HG03457 (cell line): ENCODE measurements at regions not wholly inside any gene's neighbourhood (a gene's known extent, or its start where the extent isn't known, plus 50 kb on each side); places are given as distances from the start of the nearest gene placed in this dataset.
"Not testable (repeated sequence)": the region's sequence is repeated elsewhere in the genome, so short reads cannot be mapped to it uniquely, and the experiment has no call there.

Source experiments
- ATAC-seq: cut with Tn5 transposase; IDR thresholded peaks from one replicate; pipeline ENCODE4 v1.9.1; 2021; ENCODE audit warnings: moderate number of reproducible peaks; ENCODE audit not compliant: unreplicated experiment

DNA sequence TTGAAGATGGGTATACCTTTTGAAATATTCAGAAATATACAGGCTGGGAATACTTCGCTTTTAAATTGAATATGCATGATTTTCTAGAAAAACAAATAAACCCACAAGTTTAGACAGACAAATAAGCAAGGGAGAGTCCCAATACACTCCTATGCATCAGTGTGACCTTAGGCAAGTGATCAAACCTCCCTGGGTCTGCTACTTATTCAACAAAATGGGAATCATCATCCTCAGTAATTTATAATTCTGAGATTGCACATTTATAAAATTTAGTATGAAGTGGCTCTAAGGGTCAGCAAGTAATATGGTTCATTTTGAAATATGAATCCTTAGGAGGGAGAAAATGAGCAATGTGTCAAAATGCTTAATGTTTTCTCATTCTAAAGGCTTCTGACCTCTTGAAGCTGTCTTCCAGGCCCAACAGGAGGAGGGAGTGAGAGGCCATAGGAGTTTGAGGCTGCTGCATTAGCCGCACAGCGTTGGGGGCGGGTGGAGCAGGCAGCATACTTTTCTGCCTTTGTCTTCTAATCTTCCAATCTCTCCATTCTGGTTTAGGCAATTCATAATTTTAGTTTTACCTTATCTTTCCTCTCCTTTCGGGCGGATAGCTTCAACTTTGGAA lies 155.1 kb downstream of the TRIB2 start:
- no peak for ATAC-seq

DNA sequence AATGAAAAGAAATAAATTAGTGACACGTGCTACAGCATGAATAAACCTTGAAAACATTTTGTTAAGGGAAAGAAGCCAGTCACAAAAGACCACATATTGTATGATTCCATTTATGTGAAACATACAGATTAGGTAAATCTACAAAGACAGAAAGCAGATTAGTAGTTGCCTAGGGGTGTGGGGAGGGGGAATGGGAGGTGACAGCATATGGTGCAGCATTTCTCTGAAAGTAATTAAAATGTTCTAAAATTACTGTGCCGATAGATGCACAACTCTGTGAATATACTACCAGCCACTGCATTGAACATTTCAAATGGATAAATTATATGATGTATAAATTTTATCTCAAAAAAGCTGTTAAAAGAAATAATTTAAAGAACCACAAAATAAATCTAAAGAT lies 161.0 kb downstream of the TRIB2 start:
- ATAC-seq: no peak

GRCh38 chr2:12879649-12880048 lies 162.9 kb downstream of the TRIB2 start:
- no peak for ATAC-seq

- ATAC-seq: no peak
These were observed 165.2 kb downstream of the TRIB2 start for GRCh38 chr2:12881952-12882351.

DNA sequence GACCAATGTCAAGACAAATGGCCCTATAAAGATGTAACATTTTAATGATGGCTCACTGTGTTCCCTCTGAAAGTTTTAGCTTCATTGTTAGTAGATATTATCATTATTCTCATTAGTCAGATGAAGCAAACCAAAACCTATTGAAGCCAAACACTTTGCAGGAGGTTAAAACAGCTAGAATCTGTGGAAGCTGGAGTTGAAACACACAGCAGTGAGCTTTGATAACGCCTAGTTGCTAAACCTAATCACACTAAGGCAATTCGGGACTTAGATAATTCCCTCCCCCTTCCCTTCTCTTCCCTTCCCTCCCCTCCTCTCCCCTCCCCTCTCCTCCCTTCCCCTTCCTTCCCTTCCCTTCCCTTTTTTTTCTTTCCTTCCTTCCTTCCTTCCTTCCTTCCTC lies 165.7 kb downstream of the TRIB2 start:
- no peak for ATAC-seq

DNA sequence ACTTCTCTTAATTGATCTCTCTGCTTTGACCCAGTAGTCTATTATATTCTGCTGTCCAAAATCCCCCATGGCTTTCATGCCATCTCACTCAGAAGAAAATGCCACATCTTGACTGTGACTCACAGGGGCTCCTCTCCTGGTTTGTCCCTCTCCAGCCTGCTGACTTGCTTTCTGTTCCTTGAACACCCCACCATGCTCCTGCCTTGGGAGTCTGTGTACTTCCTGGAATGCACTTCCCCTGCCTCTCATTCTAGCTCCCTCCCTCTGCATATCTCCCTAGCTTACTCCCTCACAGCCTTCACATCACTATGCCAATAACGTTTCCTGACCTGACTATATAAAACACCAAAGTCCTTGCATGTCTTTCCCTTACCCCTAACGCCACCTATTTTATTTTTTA lies 167.2 kb downstream of the TRIB2 start:
- no peak for ATAC-seq

GRCh38 chr2:12884713-12885282 lies 168.1 kb downstream of the TRIB2 start:
- no peak for ATAC-seq

DNA sequence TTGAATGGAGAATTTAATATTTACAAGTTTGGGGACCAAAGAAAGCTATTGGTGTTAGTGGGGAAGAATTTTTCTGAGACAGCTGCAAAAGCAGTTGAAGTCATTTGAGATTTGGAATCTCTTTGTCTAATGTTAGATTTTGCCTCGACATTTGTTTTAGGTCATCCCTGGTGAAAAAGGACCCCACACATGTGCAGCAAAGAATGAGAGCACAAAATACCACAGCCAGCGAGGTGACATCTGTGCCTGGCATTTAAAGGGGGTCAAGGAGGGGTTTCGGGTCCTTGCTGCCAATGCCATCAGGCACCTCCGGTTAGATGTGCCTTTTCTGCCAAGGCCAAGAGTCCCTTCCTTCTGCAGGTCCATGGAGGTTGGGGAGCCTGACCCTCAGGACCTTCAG lies 173.3 kb downstream of the TRIB2 start:
- no peak for ATAC-seq

DNA sequence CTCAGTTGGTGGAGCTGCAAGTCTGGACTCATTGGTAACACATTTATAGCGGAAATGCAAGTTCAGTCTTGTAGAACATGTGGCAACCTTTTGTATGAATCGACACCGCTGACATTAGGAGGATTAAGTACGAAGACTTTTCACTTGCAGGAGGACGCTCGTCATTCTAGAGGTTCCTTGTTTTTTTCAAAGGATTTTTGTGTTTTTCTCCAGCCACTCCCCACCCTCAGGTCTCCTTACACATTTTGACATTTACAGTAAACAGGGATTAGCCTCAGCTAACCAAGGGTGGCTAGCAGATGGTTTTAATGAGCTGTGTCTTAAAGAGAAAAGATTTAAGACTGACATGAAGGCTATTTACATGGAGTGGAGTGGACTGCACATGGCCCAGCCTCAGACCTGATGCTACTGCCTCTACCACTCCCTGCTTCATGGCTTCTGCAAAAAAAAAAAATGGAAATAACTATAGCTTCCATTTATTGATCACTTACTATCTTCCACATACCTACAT lies 173.8 kb downstream of the TRIB2 start:
- no peak for ATAC-seq

- no peak for ATAC-seq
These were observed 178.3 kb downstream of the TRIB2 start for GRCh38 chr2:12895017-12895416.

DNA sequence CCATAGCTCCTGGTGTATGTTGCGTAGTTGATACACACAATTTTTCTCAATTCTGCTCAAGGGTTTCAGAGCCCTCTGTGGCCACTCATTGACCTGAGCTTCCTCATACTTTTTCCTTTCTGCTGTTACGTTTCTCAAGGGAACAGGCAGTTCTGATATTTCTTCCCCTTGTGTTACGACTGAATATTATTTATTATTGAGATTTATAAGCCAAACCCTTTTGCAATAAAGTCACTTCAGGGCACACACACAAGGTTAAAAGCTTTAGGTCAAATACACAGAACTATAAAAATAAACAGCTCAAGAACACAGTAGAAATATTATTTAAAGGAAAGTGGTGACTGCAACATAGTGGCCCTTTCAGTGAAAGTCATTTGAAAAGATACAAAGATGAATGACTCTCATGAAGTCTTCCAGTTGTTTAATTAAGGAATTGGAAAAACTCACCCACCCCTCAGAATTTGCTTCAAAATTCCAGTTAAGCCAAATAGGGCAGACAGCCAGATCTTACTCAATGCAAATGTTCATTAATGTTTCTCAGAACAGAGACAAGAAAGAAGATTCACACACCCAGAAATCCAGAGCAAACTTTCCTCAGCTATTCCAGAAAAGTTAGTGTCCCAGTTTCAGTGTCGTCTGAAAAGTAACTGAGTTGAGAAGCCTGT lies 179.7 kb downstream of the TRIB2 start:
- no peak for ATAC-seq

- ATAC-seq: no peak
These were observed 180.4 kb downstream of the TRIB2 start for GRCh38 chr2:12897181-12897580.

- no peak for ATAC-seq
These were observed 186.5 kb downstream of the TRIB2 start for GRCh38 chr2:12903272-12903671.

GRCh38 chr2:12910431-12910830 lies 193.7 kb downstream of the TRIB2 start:
- ATAC-seq: no peak

GRCh38 chr2:12915787-12916186 lies 199.1 kb downstream of the TRIB2 start:
- no peak for ATAC-seq

DNA sequence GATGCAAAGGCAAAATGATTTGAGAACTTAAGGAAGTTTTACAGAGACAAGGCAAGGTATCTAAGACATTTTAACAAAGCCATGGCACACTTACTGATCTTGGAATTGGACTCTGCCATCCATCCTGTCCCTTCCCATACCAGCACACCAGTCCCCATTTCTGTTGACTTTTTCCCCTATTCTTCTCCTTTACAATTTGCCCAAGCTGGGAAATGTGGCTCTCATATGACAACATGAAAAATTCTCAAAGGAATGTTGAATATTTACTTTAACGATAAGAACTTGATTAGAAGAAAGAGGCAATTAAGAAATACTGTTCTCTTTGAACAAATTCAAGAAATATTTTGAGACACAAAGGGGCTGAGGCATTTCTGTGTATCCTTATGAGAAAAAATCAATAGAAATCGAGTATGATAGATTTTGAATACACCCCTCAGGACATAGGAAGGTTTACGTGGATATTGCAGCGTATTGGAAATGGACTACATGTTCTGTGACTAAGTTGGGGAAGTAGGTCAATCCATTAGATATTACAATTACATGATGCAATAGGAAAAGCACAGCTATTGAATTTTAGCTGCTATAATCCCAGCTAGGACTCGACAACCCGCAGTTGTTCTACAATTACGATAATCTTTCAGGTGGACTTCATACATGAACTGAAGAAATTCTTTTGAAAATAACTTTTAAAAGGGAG lies 201.6 kb downstream of the TRIB2 start:
- ATAC-seq: no peak

DNA sequence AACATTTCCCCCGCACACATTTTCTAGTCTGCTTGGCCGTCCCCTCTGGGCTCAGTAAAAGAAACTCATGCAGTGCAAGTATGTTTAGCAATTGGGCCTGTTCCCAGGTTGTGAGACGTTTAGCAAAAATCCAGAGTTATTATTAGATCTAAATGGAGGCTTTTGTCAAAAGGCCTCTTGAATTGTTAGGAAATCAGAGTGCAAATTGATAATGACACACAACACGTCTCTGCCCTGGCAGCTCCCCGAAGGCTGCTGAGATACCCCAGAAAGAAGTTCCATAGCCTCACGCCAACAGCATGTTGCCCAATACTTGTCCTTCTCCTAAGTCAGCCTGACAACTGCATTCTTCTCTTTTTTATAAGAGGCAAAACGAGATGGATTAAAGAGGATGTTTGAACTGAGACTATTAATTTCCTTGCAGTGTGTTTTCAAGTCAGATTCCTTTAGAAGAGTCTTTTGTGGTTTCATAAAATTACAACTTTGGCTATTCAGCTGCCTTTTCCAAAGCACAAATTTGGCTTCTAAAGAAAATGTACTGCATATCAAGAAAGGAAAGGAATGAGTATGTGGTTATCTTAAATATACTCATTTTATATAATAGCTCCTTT lies 202.2 kb downstream of the TRIB2 start:
- ATAC-seq: no peak

- ATAC-seq: no peak
These were observed 204.6 kb downstream of the TRIB2 start for GRCh38 chr2:12921321-12921720.

GRCh38 chr2:12923907-12924610 lies 207.3 kb downstream of the TRIB2 start:
- no peak for ATAC-seq

- not testable (repeated sequence) for ATAC-seq
These were observed 209.9 kb downstream of the TRIB2 start for GRCh38 chr2:12926641-12927040.
